ENCODE measurements at regions not wholly inside any gene's neighbourhood (a gene's known extent, or its start where the extent isn't known, plus 50 kb on each side); places are given as distances from the start of the nearest gene placed in this dataset.

DNA sequence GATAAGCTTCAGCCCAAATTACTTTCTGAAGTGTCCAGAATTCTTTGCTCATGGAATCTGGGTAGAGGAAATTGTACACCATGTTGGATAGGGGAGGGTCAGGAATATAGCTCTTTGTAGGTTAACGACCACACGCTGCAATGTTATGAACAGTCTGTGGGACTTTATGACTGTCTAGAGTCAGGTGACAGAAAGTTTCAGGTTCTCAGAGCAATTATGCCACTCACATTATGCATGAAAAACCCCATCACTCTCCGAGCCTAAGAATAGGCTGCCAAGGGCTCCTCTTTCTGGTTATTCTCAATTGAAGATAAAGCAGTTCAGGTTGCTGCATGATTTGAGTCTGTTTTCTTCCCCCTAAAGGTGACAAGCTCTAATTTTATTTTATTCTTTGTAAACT is 430.9 kb downstream of the ATP23 start:
- ATAC-seq (ENCODE audit: insufficient number of reproducible peaks, low FRiP score, low read depth) (no peak), DNase-seq (ENCODE audit: low spot score) (no peak)
- no peaks in the 10 kb centered on the region for H3K36me3 ChIP-seq
- TF ChIP-seq, protein P1, sequence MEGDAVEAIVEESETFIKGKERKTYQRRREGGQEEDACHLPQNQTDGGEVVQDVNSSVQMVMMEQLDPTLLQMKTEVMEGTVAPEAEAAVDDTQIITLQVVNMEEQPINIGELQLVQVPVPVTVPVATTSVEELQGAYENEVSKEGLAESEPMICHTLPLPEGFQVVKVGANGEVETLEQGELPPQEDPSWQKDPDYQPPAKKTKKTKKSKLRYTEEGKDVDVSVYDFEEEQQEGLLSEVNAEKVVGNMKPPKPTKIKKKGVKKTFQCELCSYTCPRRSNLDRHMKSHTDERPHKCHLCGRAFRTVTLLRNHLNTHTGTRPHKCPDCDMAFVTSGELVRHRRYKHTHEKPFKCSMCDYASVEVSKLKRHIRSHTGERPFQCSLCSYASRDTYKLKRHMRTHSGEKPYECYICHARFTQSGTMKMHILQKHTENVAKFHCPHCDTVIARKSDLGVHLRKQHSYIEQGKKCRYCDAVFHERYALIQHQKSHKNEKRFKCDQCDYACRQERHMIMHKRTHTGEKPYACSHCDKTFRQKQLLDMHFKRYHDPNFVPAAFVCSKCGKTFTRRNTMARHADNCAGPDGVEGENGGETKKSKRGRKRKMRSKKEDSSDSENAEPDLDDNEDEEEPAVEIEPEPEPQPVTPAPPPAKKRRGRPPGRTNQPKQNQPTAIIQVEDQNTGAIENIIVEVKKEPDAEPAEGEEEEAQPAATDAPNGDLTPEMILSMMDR (IDR thresholded peaks at IDR 0.05) = no peak
- H3K27me3 ChIP-seq (replicated peaks; ENCODE audit: insufficient read depth) = no peaks in the 10 kb centered on the region
- H3K27ac ChIP-seq = no peak overlapping the region
- H3K4me3 ChIP-seq = no peak overlapping the region
- H3K9me3 ChIP-seq = no peaks in the 10 kb centered on the region
- H3K4me1 ChIP-seq (ENCODE audit: control insufficient read depth in 1 of 2, low read depth in 2 of 2) = no peaks in the 10 kb centered on the region

DNA sequence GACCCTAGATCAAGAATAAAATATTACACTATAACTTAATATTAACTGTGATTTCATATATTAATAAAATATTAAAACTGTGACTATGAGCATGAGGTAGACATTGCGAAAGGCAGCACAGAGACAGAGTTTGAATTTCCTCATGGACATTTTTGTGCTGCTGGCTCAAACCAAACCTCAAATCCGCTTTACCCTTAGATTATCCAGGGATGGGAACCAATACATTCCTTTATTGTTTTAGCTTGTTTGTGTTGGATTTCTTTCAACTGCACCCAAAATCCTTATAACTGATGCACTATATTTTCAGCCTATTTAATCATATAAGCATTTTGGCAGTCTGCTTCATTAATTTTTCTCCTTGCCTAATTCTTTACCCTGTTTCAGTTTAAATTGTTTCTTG is 436.7 kb downstream of the ATP23 start:
- H3K4me1 ChIP-seq (ENCODE audit: control insufficient read depth in 1 of 2, low read depth in 2 of 2) = no peaks in the 10 kb centered on the region
- H3K36me3 ChIP-seq = no peaks in the 10 kb centered on the region
- H3K4me3 ChIP-seq = no peak overlapping the region
- no peak for DNase-seq (ENCODE audit: low spot score)
- ATAC-seq (ENCODE audit: insufficient number of reproducible peaks, low FRiP score, low read depth) = no peak
- no peak overlapping the region for H3K27ac ChIP-seq
- TF ChIP-seq, protein P1 (IDR thresholded peaks at IDR 0.05) = no peak
- no peaks in the 10 kb centered on the region for H3K9me3 ChIP-seq
- no peaks in the 10 kb centered on the region for H3K27me3 ChIP-seq (replicated peaks; ENCODE audit: insufficient read depth)

- no peaks in the 10 kb centered on the region for H3K27me3 ChIP-seq (replicated peaks; ENCODE audit: insufficient read depth)
Measured at GRCh38 chr12:58381546-58381945, 440.2 kb downstream of the ATP23 start.

GRCh38 chr12:58384196-58384595 is 442.8 kb downstream of the ATP23 start:
- ATAC-seq (ENCODE audit: insufficient number of reproducible peaks, low FRiP score, low read depth) (no peak), DNase-seq (ENCODE audit: low spot score) (no peak)
- TF ChIP-seq, protein P1 (IDR thresholded peaks at IDR 0.05) = no peak
- H3K27me3 ChIP-seq (replicated peaks; ENCODE audit: insufficient read depth) = no peaks in the 10 kb centered on the region
- H3K9me3 ChIP-seq = no peaks in the 10 kb centered on the region
- no peak overlapping the region for H3K27ac ChIP-seq
- H3K4me1 ChIP-seq (ENCODE audit: control insufficient read depth in 1 of 2, low read depth in 2 of 2) = no peaks in the 10 kb centered on the region
- H3K36me3 ChIP-seq = no peaks in the 10 kb centered on the region
- no peak overlapping the region for H3K4me3 ChIP-seq

More at GRCh38 chr12:58381546-58381945, 440.2 kb downstream of the ATP23 start:
- Histone ChIP-seq H3K4me1 (ENCODE audit: control insufficient read depth in 1 of 2, low read depth in 2 of 2) (no peaks in the 10 kb centered on the region), H3K9me3 (no peaks in the 10 kb centered on the region), H3K27ac (no peak overlapping the region), H3K36me3 (no peaks in the 10 kb centered on the region), H3K4me3 (no peak overlapping the region)
- TF ChIP-seq, protein P1 (IDR thresholded peaks at IDR 0.05) = no peak
- ATAC-seq (ENCODE audit: insufficient number of reproducible peaks, low FRiP score, low read depth) = no peak
- no peak for DNase-seq (ENCODE audit: low spot score)

- Histone ChIP-seq H3K27ac (no peak overlapping the region), H3K4me1 (ENCODE audit: control insufficient read depth in 1 of 2, low read depth in 2 of 2) (no peaks in the 10 kb centered on the region), H3K4me3 (no peak overlapping the region), H3K36me3 (no peaks in the 10 kb centered on the region), H3K27me3 (replicated peaks; ENCODE audit: insufficient read depth) (no peaks in the 10 kb centered on the region), H3K9me3 (no peaks in the 10 kb centered on the region)
- ATAC-seq (ENCODE audit: insufficient number of reproducible peaks, low FRiP score, low read depth) (no peak), DNase-seq (ENCODE audit: low spot score) (no peak)
- TF ChIP-seq, protein P1 (IDR thresholded peaks at IDR 0.05) = no peak
Measured at GRCh38 chr12:58386136-58386535, 444.8 kb downstream of the ATP23 start.

All from thoracic aorta (tissue), 2 donors.